NT2/D1 (cell line): ENCODE measurements at regions not wholly inside any gene's neighbourhood (a gene's known extent, or its start where the extent isn't known, plus 50 kb on each side); places are given as distances from the start of the nearest gene placed in this dataset.

Experiments used
- DNase-seq: peaks from one replicate; pipeline ENCODE4 v3.0.0-alpha.2; 2011; ENCODE audit warnings: low read depth, low spot score
- H3K27me3 ChIP-seq: 2 replicates; pipeline ENCODE4 v1.6.0; 2011; ENCODE audit warnings: mild to moderate bottlenecking; ENCODE audit not compliant: insufficient read length, insufficient read depth
- H3K36me3 ChIP-seq: 2 replicates; pipeline ENCODE4 v1.6.1; 2011; ENCODE audit warnings: mild to moderate bottlenecking, low read length, mixed read lengths; ENCODE audit not compliant: insufficient read depth, insufficient read length
- H3K4me1 ChIP-seq: 2 replicates; pipeline ENCODE4 v1.5.1; 2011; ENCODE audit not compliant: insufficient read depth, insufficient read length
- H3K4me3 ChIP-seq: 2 replicates; pipeline ENCODE4 v1.5.1; 2011; ENCODE audit warnings: low read depth; ENCODE audit not compliant: insufficient read length
- H3K9ac ChIP-seq: 2 replicates; pipeline ENCODE4 v1.6.0; 2011; ENCODE audit warnings: low read depth; ENCODE audit not compliant: insufficient read length
- H3K9me3 ChIP-seq: 2 replicates; pipeline ENCODE4 v1.5.1; 2011; ENCODE audit warnings: mild to moderate bottlenecking, low read length; ENCODE audit not compliant: insufficient read depth
- SUZ12 ChIP-seq: IDR thresholded peaks from 2 replicates; pipeline ENCODE4 v1.6.1; 2011; ENCODE audit not compliant: insufficient read length, insufficient read depth; ENCODE audit errors: extremely low read depth
- YY1 ChIP-seq: IDR thresholded peaks from 2 replicates; pipeline ENCODE4 v1.6.1; 2011; ENCODE audit not compliant: insufficient read length, insufficient read depth
- ZNF274 ChIP-seq: IDR thresholded peaks from 2 replicates; pipeline ENCODE4 v1.6.1; 2011; ENCODE audit warnings: mild to moderate bottlenecking, low read depth, low read length

DNA sequence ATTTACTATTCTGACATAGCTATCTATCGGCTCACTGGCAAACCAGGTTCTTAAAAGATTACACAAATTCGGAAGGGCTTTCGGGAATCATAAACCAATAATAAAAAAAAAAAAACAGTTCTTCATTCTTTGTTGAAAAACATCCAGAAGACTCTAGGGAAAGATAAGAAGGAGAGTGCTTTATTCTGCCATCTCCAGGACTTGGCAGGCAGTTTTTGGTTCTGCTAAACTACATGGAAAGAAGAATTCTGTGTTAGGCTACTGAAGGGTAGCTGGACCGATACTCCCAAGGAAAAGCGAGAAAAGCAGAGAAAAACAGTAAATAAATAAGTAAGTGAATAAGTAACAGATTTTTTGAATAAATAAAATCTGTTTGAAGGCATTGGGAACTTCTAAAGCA is 423.5 kb upstream of the KLF6 start:
- Histone ChIP-seq H3K9ac (no peak overlapping the region), H3K36me3 (no peaks in the 10 kb centered on the region), H3K9me3 (no peaks in the 10 kb centered on the region), H3K4me1 (no peaks in the 10 kb centered on the region), H3K4me3 (no peak overlapping the region), H3K27me3 (no peaks in the 10 kb centered on the region)
- DNase-seq: no peak
- TF ChIP-seq YY1 (no peak), ZNF274 (no peak), SUZ12 (no peak)

DNA sequence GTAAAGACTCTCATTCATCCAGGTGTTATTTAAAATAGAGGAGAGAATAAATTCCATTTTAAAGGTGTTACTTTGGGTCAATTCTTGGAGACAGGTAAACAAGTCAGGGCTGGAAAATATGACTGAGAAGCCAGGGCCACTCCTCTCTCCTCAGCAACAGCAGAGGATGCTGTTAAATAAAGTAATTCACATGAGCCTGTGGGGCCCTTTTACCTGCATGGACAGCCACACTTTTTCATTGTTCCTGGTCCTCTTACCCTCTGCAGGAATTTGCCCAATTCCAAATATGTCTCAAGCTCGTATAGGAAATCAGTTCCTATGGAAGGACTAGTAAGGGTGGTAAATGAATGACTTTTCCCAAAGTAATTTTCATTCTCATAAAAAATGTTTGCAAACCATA is 420.1 kb upstream of the KLF6 start:
- no peaks in the 10 kb centered on the region for H3K9me3 ChIP-seq
- no peak overlapping the region for H3K4me3 ChIP-seq
- H3K4me1 ChIP-seq: no peaks in the 10 kb centered on the region
- DNase-seq: no peak
- TF ChIP-seq YY1 (no peak), SUZ12 (no peak), ZNF274 (no peak)
- no peak overlapping the region for H3K9ac ChIP-seq
- no peaks in the 10 kb centered on the region for H3K27me3 ChIP-seq
- H3K36me3 ChIP-seq: no peaks in the 10 kb centered on the region

DNA sequence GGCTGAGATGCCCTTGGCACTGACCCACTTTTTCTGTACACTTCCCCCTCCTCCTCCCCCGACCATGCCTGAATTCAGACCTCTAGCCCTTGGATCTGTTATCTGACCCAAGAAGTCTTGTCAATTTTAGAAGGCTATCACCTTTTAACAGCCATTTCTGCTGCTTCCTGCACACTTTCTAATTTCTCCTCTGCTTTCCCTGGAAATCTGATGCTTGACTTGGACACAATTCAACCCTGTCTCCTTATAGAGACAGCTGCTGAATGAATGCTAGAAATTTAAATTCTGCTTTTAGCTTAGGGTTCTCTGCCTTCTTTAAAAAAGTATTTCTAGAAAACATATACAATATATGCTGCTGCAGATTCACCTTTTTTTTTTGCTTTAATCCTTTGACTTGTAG is 417.9 kb upstream of the KLF6 start:
- Histone ChIP-seq H3K27me3 (no peaks in the 10 kb centered on the region), H3K4me1 (no peaks in the 10 kb centered on the region), H3K36me3 (no peaks in the 10 kb centered on the region), H3K9ac (no peak overlapping the region), H3K4me3 (no peak overlapping the region), H3K9me3 (no peaks in the 10 kb centered on the region)
- TF ChIP-seq YY1 (no peak), ZNF274 (no peak), SUZ12 (no peak)
- DNase-seq: no peak

DNA sequence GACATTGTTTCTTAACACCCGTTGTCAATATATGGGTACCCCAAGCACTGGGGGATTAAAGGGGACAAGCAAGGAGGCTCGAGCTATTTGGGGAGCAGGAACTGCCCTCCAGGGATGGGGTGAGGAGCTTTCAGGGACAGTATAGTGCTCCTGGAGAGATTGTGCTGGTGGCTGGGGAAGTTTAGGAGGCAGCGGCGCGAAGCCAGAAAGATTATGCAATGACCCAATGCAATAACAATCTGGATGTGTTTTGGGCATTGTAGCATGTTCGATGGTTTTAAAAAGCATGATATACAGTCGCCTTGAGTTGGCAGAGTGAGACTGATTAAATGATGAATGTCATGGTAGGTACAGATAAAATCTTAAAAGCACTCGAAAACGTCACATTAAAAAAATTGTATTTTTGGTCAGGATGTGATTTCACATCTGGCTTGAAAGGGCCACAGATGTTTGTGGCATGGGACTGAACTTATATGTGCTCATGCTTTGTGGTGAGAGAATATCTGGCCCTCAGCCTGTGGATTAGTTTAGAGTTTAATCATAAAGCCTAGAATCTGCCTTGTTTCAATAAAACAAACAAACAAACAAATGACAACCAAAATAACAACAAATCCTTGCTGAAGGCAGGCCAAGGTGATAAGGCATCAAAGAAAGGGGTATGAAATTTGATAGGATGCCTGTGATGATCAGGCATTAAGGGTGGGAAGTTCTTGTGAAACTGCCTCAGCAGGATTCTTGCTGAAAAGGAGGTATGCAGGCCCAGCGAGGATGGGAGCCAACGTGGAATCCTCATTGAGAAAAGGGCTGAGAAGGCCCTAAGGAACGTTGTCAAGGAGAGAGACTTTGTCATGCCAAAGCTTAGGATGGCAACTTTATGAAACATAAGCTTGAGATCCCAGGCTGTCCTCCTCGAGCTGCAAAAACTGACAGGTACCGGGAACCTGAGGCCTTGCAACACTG is 417.1 kb upstream of the KLF6 start:
- no peak for DNase-seq

DNA sequence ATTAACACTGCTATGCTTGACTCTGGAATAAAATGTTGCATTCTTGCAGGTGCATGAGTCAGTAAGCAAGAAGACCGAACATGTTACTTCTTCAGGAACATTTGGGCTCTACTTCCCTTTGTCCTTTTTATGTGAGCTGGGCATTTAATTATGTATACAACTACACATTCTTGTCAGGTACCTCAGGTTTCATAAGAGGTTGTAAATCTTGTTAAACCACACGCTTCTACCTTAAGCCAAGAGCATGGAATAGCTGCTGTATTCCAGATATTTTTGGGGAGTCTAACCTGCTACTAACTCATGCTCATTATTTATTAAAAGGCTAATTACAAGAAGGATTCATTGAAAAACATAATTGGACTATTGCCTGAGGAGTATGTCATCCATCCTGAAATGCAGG is 414.2 kb upstream of the KLF6 start:
- TF ChIP-seq SUZ12 (no peak), YY1 (no peak)
- Histone ChIP-seq H3K4me3 (no peak overlapping the region), H3K36me3 (no peaks in the 10 kb centered on the region), H3K4me1 (no peaks in the 10 kb centered on the region), H3K27me3 (no peaks in the 10 kb centered on the region), H3K9me3 (no peaks in the 10 kb centered on the region), H3K9ac (no peak overlapping the region)
- no peak for DNase-seq

More for the DNA sequence above, 417.1 kb upstream of the KLF6 start:
- Histone ChIP-seq H3K4me1 (no peaks in the 10 kb centered on the region), H3K4me3 (no peak overlapping the region), H3K36me3 (no peaks in the 10 kb centered on the region), H3K9me3 (no peaks in the 10 kb centered on the region), H3K27me3 (no peaks in the 10 kb centered on the region), H3K9ac (no peak overlapping the region)
- no peak for TF ChIP-seq ZNF274

DNA sequence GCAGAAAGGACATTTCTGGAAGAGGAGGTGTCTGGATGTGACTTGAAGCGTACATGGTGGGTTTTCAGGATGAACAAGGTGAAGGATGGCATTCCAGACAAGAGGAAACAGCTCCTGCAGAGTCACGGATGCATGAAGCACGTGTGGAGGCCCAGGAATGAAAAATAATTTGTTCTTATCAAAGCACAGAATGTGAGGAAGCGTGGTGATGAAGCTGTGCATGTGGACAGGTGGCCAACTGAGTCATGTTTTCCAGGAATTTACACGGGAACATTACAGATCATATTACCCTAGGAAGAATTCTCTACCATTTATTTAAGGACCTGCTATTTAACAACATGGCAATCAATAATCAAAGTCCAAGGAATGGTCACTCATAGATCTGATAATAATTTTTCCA is 413.2 kb upstream of the KLF6 start:
- no peak for DNase-seq
- Histone ChIP-seq H3K9ac (no peak overlapping the region), H3K27me3 (no peaks in the 10 kb centered on the region), H3K4me3 (no peak overlapping the region), H3K36me3 (no peaks in the 10 kb centered on the region), H3K4me1 (no peaks in the 10 kb centered on the region), H3K9me3 (no peaks in the 10 kb centered on the region)
- TF ChIP-seq ZNF274 (no peak), YY1 (no peak), SUZ12 (no peak)

DNA sequence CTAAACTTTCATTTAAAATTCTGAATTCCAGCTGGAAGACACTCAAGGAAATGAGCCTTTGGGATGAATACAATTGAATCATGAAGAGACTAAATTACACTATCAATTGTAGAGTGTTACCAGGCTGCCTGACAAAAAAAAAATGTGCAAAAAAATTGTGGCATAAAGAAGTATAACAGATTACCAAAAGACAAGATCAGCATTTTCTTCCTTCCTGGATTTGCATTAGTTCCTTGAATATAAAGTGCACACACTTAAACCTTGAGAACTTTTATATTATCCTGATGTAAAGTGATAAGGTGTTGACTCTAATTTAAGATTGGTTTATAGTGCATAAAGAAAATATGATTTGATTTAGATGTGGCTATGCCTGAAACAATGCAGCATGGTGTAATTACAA is 412.7 kb upstream of the KLF6 start:
- Histone ChIP-seq H3K9me3 (no peaks in the 10 kb centered on the region), H3K4me3 (no peak overlapping the region), H3K36me3 (no peaks in the 10 kb centered on the region), H3K27me3 (no peaks in the 10 kb centered on the region), H3K9ac (no peak overlapping the region), H3K4me1 (no peaks in the 10 kb centered on the region)
- TF ChIP-seq SUZ12 (no peak), ZNF274 (no peak), YY1 (no peak)
- no peak for DNase-seq
